Uterus (tissue), 3 donors: ENCODE measurements at regions not wholly inside any gene's neighbourhood (a gene's known extent, or its start where the extent isn't known, plus 50 kb on each side); places are given as distances from the start of the nearest gene placed in this dataset.

ENCODE experiments used
- DNase-seq, 2 donors: peaks; one replicate each; pipeline ENCODE4 v3.0.0-alpha.2; 2019 to 2020
- H3K27ac ChIP-seq, 2 donors: fragments of 200-600 bp; sonication (generic); 1 replicate in 1 of 2; 2 replicates in 1 of 2; pipeline ENCODE4 v1.5.1; 2016 to 2018
- H3K27me3 ChIP-seq, 2 donors: fragments of 200-600 bp; sonication (generic); one replicate each; pipeline ENCODE4 v1.5.1; 2018 to 2019; ENCODE audit warnings: control low read depth in 1 of 2
- H3K36me3 ChIP-seq, 2 donors: fragments of 200-600 bp; sonication (generic); one replicate each; pipeline ENCODE4 v1.5.1; 2019; ENCODE audit warnings: control low read depth in 1 of 2
- H3K4me1 ChIP-seq, 2 donors: fragments of 200-600 bp; sonication (generic); one replicate each; pipeline ENCODE4 v1.5.1; 2018 to 2019; ENCODE audit warnings: control low read depth in 1 of 2
- H3K4me3 ChIP-seq, 2 donors: fragments of 200-600 bp; sonication (generic); 1 replicate in 1 of 2; 2 replicates in 1 of 2; pipeline ENCODE4 v1.5.1; 2018 to 2019; ENCODE audit warnings: mild to moderate bottlenecking in 1 of 2
- H3K9me3 ChIP-seq, 2 donors: fragments of 200-600 bp; sonication (generic); one replicate each; pipeline ENCODE4 v1.5.1; 2019; ENCODE audit warnings: control low read depth in 1 of 2
- POLR2A ChIP-seq, 2 donors: fragments of 450-650 bp; IDR thresholded peaks; one replicate each; pipeline ENCODE4 v1.6.1; 2016; ENCODE audit warnings: antibody characterized with exemption in 2 of 2, mild to moderate bottlenecking in 1 of 2, moderate library complexity in 1 of 2
- intact Hi-C: fragments of 100-400 bp; cut with DNase I; formaldehyde crosslinking; loops from one replicate; pipeline ENCODE4 v1.15.1; 2023; ENCODE audit warnings: low total_unique reads
- TF ChIP-seq, protein P1 (sequence below), 4 experiments: fragments of 200-600 bp in 2 of 4; fragments of 450-650 bp in 2 of 4; sonication (generic) in 2 of 4; IDR thresholded peaks; one replicate each; pipeline ENCODE4 v1.5.1; 2016 to 2019; ENCODE audit warnings: antibody characterized with exemption in 4 of 4, mild to moderate bottlenecking in 2 of 4, moderate library complexity in 1 of 4
- donor health status: DM: yes; HTN: yes; CAD: no.

DNA sequence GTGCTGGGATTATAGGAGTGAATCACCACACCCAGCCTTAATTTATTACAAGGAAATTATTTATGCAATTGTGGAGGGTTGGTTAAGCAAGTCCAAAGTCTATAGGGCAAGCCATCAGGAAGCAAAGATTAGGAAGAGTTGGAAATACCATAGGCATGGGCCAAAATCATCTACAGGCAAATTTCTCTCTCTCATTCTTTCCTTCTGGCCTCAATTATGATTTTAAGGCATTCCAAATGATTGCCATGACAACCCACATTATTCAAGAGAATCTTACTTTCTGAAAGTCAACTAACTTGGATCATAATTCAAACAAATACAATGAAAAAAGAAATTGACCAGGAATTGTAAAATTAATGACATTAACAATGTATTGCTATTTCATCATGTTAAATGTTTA, 400.8 kb downstream of the GPM6A start:
- no peaks in the 10 kb centered on the region for H3K4me1 ChIP-seq
- TF ChIP-seq, protein P1, sequence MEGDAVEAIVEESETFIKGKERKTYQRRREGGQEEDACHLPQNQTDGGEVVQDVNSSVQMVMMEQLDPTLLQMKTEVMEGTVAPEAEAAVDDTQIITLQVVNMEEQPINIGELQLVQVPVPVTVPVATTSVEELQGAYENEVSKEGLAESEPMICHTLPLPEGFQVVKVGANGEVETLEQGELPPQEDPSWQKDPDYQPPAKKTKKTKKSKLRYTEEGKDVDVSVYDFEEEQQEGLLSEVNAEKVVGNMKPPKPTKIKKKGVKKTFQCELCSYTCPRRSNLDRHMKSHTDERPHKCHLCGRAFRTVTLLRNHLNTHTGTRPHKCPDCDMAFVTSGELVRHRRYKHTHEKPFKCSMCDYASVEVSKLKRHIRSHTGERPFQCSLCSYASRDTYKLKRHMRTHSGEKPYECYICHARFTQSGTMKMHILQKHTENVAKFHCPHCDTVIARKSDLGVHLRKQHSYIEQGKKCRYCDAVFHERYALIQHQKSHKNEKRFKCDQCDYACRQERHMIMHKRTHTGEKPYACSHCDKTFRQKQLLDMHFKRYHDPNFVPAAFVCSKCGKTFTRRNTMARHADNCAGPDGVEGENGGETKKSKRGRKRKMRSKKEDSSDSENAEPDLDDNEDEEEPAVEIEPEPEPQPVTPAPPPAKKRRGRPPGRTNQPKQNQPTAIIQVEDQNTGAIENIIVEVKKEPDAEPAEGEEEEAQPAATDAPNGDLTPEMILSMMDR (IDR thresholded peaks at IDR 0.05): no peak
- no peak for TF ChIP-seq POLR2A (IDR thresholded peaks at IDR 0.05)
- DNase-seq: no peak
- no peak overlapping the region for H3K4me3 ChIP-seq
- intact Hi-C loops: no loop called here
- peak overlapping the region in 1 of 2 donors; percentile 33 for H3K27ac ChIP-seq
- H3K9me3 ChIP-seq: no peaks in the 10 kb centered on the region
- no peaks in the 10 kb centered on the region for H3K27me3 ChIP-seq
- no peaks in the 10 kb centered on the region for H3K36me3 ChIP-seq

DNA sequence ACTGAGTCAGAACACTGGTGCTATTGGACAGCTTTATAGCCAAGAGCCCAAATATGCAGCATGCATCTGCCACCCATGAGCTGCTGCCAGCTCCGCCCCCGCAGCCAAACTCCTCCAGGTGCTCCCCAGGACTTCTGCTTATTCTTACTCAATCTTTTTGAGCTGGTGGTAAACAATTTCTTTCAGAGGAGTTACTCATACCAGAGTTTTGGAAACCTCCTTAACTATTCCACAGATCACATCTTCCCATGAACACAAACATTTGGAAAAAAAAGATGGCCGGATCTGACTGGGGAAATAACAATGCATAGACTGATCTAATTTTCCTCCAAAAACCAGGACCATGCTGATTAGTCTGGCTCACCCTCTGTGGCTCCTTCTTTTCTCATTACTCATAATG, 399.9 kb downstream of the GPM6A start:
- no peak for TF ChIP-seq POLR2A (IDR thresholded peaks at IDR 0.05)
- TF ChIP-seq, protein P1 (IDR thresholded peaks at IDR 0.05): no peak
- DNase-seq: peak; percentile 34 to 45
- Histone ChIP-seq H3K27me3 (no peaks in the 10 kb centered on the region), H3K27ac (peak overlapping the region in 1 of 2 donors; percentile 33), H3K4me1 (no peaks in the 10 kb centered on the region), H3K36me3 (no peaks in the 10 kb centered on the region), H3K4me3 (no peak overlapping the region), H3K9me3 (no peaks in the 10 kb centered on the region)
- intact Hi-C loops: no loop called here

DNA sequence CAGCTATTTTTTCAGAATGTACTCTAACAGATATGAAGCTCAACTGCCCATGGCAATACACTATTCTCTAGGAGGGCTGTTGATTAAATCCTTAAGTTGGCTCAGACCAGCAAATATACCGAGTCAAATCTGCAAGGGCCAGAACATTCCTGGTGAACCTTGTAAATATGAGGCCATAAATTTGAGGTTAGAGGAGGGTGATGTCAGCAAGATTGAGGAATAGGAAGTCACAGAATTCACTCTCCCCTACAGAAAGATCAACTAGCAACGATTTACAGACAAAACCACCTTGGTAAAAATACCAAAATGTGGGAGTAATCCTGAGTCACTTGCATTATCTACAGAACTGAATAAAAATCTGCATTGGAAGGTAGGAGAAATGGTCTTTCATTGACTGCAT, 399.3 kb downstream of the GPM6A start:
- H3K4me3 ChIP-seq: no peak overlapping the region
- no peaks in the 10 kb centered on the region for H3K36me3 ChIP-seq
- TF ChIP-seq POLR2A (IDR thresholded peaks at IDR 0.05): no peak
- no peaks in the 10 kb centered on the region for H3K9me3 ChIP-seq
- intact Hi-C loops: no loop called here
- no peak for DNase-seq
- no peaks in the 10 kb centered on the region for H3K4me1 ChIP-seq
- H3K27ac ChIP-seq: peak overlapping the region; percentile 36 to 49
- H3K27me3 ChIP-seq: no peaks in the 10 kb centered on the region

DNA sequence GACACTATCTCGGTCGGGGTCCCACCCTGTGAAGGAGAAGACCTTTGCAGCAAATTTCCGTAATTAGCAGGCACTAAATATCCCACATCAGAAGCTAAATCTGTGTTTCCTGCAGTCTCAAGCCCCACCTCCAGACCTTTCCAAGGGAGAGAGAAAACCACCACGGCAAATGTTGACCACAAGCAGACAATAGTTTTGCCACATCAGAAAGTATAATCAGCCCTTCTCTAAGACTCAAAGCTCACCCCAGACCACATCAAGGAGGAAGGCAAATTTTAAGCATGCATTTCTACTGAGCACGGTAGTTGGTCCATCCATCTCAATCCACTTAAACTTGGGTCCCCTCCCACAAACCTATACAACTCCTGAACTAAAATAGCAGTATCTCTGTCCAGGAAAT, 398.5 kb downstream of the GPM6A start:
- Histone ChIP-seq H3K27me3 (no peaks in the 10 kb centered on the region), H3K36me3 (no peaks in the 10 kb centered on the region), H3K27ac (peak overlapping the region in 1 of 2 donors; percentile 36), H3K4me1 (no peaks in the 10 kb centered on the region), H3K4me3 (no peak overlapping the region), H3K9me3 (no peaks in the 10 kb centered on the region)
- TF ChIP-seq, protein P1 (IDR thresholded peaks at IDR 0.05): no peak
- TF ChIP-seq POLR2A (IDR thresholded peaks at IDR 0.05): no peak
- no peak for DNase-seq
- intact Hi-C loops: no loop called here

DNA sequence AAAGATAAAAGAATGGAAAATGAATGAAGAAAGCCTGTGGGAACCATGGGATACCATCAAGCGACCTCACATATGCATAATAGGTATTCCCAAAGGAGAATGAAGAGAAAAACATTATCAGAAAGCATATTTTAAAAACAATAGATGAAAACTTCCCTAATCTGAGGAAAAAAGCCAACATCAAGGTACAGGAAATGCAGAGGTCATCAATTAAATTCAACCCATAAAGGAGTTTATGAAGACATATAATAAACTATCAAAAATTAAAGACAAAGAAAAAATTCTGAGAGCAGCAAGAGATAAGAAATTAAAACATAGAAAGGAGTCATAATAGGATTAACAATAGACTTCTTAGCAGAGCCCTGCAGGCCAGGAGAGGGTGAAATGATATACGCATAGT, 397.5 kb downstream of the GPM6A start:
- Histone ChIP-seq H3K9me3 (no peaks in the 10 kb centered on the region), H3K27me3 (no peaks in the 10 kb centered on the region), H3K36me3 (no peaks in the 10 kb centered on the region), H3K4me1 (no peaks in the 10 kb centered on the region), H3K27ac (no peak overlapping the region), H3K4me3 (no peak overlapping the region)
- TF ChIP-seq, protein P1 (IDR thresholded peaks at IDR 0.05): no peak
- TF ChIP-seq POLR2A (IDR thresholded peaks at IDR 0.05): no peak
- no peak for DNase-seq
- intact Hi-C loops: no loop called here

DNA sequence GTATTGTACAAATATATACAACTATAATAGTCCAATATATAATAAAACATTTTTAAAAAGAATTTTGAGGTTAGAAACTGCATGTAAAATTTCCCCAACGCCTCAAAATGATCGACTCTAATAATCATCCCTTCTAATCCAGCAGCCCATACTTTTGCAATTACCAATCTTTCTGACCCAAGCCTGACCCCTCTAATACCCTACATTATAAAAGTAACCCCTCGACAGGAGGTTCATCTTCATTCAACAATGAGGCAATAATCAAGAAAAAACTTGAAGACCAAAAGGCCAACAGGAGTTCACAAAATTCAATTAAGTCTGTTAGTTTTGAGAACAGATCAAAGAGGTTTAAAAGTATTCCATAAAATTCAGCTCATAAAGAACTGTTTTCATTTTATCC, 393.5 kb downstream of the GPM6A start:
- no peaks in the 10 kb centered on the region for H3K9me3 ChIP-seq
- DNase-seq: no peak
- TF ChIP-seq, protein P1 (IDR thresholded peaks at IDR 0.05): no peak
- no peak for TF ChIP-seq POLR2A (IDR thresholded peaks at IDR 0.05)
- no peaks in the 10 kb centered on the region for H3K36me3 ChIP-seq
- H3K27me3 ChIP-seq: no peaks in the 10 kb centered on the region
- H3K4me1 ChIP-seq: no peaks in the 10 kb centered on the region
- H3K4me3 ChIP-seq: no peak overlapping the region
- intact Hi-C loops: no loop called here
- no peak overlapping the region for H3K27ac ChIP-seq
